Pancreas (tissue), 10 donors: ENCODE measurements at regions not wholly inside any gene's neighbourhood (a gene's known extent, or its start where the extent isn't known, plus 50 kb on each side); places are given as distances from the start of the nearest gene placed in this dataset.

ENCODE experiments used
- ATAC-seq, 4 donors: fragments of 200-7000 bp; cut with Tn5 transposase; one replicate each; pipeline versions ENCODE4 v1.8.0 to v1.9.1; 2020; ENCODE audit warnings: mild to moderate bottlenecking in 4 of 4, moderate library complexity in 4 of 4
- DNase-seq, 6 donors: peaks; one replicate each; pipeline ENCODE4 v3.0.0-alpha.2; 2020
- FAIRE-seq: peaks from 2 replicates; lab custom pipeline; 2012; peaks lifted over from hg19 to GRCh38; lab: Jason Lieb, UNC
- H3K27ac ChIP-seq, 4 donors: fragments of 200-600 bp; sonication (generic); 1 replicate in 3 of 4; 2 replicates in 1 of 4; pipeline versions ENCODE4 v1.5.0 to v1.8.0; 2020
- H3K27me3 ChIP-seq, 4 donors: fragments of 200-600 bp; one replicate each; pipeline ENCODE4 v1.8.0; 2021
- H3K36me3 ChIP-seq, 3 donors: fragments of 200-600 bp; sonication (generic) in 1 of 3; one replicate each; pipeline versions ENCODE4 v1.5.0 to v1.8.0; 2020 to 2021
- H3K4me1 ChIP-seq, 3 donors: fragments of 200-600 bp; one replicate each; pipeline ENCODE4 v1.8.0; 2021
- H3K4me3 ChIP-seq, 4 donors: fragments of 200-600 bp; sonication (generic) in 2 of 4; one replicate each; pipeline versions ENCODE4 v1.5.0 to v1.8.0; 2020 to 2021
- H3K9me3 ChIP-seq, 4 donors: fragments of 200-600 bp; one replicate each; pipeline ENCODE4 v1.8.0; 2021
- WGBS, 2 donors: extraction: QIAGEN DNeasy Blood & Tissue Kit; methylation state at CpG; one replicate each; pipeline ENCODE4 v1.1.7; 2013; 5-methylcytosine and 5-hydroxymethylcytosine counted together
- intact Hi-C, 3 donors: fragments of 100-400 bp; cut with DNase I; formaldehyde crosslinking; loops; one replicate each; pipeline versions ENCODE4 v1.11.1 to v1.14.2; 2022
- TF ChIP-seq, protein P1 (sequence below), 4 donors: fragments of 200-600 bp; sonication (generic) in 3 of 4; IDR thresholded peaks; one replicate each; pipeline versions ENCODE4 v1.5.0 to v1.8.0; 2021; ENCODE audit warnings: antibody characterized with exemption in 4 of 4
- donor health status: healthy with polysubstance abuse.
- donor health status: DM: no; HTN: no; CAD: no; lungs with moderate emphysema.
- donor health status: DM: no; HTN: no; CAD: no.
- donor health status: control.
- donor health status: control.
- donor health status: Bipolar disorder and iron deficiency.
- donor health status: DM: yes; HTN: yes; CAD: no.
- donor health status: DM: no; HTN: no; CAD: no.
- donor health status: DM: no; HTN: no; CAD: no.
- donor health status: DM: yes; HTN: yes; CAD: no.

DNA sequence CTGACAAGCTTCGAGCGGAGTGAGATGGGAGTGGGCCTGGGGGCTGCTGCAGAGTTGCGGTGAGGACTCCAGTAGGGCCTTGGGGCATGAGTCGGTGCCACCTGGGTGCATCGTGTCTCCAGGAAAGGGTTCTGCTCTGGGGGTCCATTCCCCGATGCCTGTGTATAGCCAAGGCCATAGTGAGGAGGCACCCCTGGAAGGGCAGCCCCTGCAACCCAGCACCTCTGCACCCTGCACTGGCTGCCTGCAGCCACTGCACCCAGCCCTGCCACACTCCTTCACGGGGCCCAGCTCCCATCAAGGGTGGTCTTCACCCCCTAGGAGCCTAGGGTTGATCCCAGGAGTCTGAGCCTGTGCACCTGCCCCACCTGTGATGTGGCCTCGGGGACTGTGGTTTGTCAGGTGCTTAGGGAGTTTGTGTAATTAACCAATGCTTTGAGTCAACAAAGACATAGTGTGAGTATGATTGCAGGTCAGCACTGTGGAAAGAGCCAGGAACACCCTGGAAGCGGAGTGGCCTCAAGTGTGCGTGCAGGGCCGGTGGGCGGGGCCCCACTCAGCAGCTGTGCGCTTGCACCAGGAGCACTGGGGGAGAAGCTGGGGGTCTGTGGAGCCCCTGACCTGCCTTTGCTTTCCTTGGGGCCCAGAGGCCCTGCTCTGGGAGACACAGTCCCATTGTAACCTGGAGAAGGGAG is 1299.3 kb downstream of the BRD1 start:
- 45 to 50% methylated on average over 12 to 13 of the region's 13 CpGs for WGBS, 2 donors
- no peaks in the 10 kb centered on the region for H3K9me3 ChIP-seq
- no peak overlapping the region for H3K27ac ChIP-seq
- intact Hi-C loops: no loop called here
- no peak overlapping the region for H3K4me3 ChIP-seq
- no peaks in the 10 kb centered on the region for H3K4me1 ChIP-seq
- H3K27me3 ChIP-seq: no peaks in the 10 kb centered on the region
- DNase-seq: peak in 1 of 6 donors; percentile 39
- H3K36me3 ChIP-seq: no peaks in the 10 kb centered on the region
- no peak for FAIRE-seq
- peak in 1 of 4 donors; percentile 16 for ATAC-seq
- TF ChIP-seq, protein P1, sequence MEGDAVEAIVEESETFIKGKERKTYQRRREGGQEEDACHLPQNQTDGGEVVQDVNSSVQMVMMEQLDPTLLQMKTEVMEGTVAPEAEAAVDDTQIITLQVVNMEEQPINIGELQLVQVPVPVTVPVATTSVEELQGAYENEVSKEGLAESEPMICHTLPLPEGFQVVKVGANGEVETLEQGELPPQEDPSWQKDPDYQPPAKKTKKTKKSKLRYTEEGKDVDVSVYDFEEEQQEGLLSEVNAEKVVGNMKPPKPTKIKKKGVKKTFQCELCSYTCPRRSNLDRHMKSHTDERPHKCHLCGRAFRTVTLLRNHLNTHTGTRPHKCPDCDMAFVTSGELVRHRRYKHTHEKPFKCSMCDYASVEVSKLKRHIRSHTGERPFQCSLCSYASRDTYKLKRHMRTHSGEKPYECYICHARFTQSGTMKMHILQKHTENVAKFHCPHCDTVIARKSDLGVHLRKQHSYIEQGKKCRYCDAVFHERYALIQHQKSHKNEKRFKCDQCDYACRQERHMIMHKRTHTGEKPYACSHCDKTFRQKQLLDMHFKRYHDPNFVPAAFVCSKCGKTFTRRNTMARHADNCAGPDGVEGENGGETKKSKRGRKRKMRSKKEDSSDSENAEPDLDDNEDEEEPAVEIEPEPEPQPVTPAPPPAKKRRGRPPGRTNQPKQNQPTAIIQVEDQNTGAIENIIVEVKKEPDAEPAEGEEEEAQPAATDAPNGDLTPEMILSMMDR (IDR thresholded peaks at IDR 0.05): no peak

DNA sequence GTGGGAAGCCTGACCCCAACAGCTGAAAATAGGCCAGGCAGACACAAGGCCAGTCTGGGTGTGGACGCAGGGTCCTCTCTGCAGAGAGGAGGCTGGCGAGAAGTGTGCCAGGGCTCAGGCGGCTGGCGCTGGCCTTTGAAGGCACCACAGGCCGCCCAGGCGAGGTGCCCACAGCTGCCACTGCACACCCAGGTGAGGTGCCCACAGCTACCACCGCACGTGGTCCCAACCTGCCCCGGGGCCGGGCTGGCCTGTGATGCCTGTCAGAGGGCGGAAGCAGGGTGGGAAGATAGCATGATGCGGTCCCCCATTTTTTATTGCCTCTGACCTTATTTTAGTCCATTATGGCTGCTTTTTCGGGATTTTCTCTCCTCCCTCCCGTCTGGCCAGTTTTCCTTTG is 1303.9 kb downstream of the BRD1 start:
- ATAC-seq: no peak
- WGBS, 2 donors: 65 to 80% methylated on average over 14 of the region's 14 CpGs
- no peak overlapping the region for H3K27ac ChIP-seq
- intact Hi-C loops: no loop called here
- no peak for DNase-seq
- no peak for FAIRE-seq
- no peaks in the 10 kb centered on the region for H3K36me3 ChIP-seq
- no peaks in the 10 kb centered on the region for H3K9me3 ChIP-seq
- TF ChIP-seq, protein P1 (IDR thresholded peaks at IDR 0.05): no peak
- H3K27me3 ChIP-seq: no peaks in the 10 kb centered on the region
- no peaks in the 10 kb centered on the region for H3K4me1 ChIP-seq
- no peak overlapping the region for H3K4me3 ChIP-seq

DNA sequence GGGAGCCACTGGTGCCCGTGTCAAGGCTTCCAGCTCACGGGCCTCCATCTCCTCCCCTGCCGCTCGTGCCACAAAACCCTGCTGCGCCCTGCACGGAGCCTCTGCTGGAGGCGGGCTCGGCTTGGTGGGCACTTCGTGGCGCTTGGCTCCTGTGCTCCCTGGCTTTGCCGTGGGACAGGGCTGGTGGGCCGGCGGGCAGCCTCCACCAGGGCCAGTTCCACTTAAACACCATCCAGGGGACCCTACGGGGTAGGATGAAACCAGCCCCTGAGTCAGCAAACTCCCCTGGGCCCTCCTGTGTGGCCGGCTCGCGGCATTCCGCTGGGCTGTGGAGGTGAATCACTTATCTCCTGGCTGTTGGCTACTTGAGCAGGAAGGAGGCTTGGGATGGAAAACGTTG is 1304.6 kb downstream of the BRD1 start:
- Histone ChIP-seq H3K36me3 (no peaks in the 10 kb centered on the region), H3K27me3 (no peaks in the 10 kb centered on the region), H3K4me1 (no peaks in the 10 kb centered on the region), H3K9me3 (no peaks in the 10 kb centered on the region), H3K4me3 (no peak overlapping the region), H3K27ac (no peak overlapping the region)
- no peak for DNase-seq
- TF ChIP-seq, protein P1 (IDR thresholded peaks at IDR 0.05): no peak
- 66 to 83% methylated on average over 19 of the region's 19 CpGs for WGBS, 2 donors
- intact Hi-C loops: no loop called here
- no peak for ATAC-seq
- no peak for FAIRE-seq

DNA sequence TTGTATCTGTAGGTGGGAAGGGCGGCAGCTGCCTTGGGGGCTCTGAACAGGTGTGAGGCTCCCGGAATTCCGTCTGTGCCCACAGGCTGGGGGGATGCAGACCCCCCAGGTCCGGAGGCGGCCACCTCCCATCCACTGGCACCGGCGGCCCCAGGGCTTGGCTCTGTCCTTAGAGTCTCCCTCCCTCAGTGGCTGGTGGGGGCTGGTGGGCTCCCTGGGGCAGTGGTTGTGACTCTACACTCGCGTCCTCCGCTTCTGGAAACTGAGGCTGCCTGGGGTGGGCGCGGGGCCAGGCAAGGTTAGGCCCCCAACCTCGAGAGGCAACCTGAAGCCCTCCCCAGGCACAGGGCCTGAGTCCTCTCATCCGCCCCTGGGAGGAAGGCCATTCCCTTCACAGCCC is 1305.4 kb downstream of the BRD1 start:
- FAIRE-seq (no peak), ATAC-seq (no peak), DNase-seq (no peak)
- TF ChIP-seq, protein P1 (IDR thresholded peaks at IDR 0.05): no peak
- Histone ChIP-seq H3K9me3 (no peaks in the 10 kb centered on the region), H3K4me1 (no peaks in the 10 kb centered on the region), H3K4me3 (no peak overlapping the region), H3K36me3 (no peaks in the 10 kb centered on the region), H3K27ac (no peak overlapping the region), H3K27me3 (no peaks in the 10 kb centered on the region)
- intact Hi-C loops: no loop called here
- 59 to 60% methylated on average over 11 to 14 of the region's 14 CpGs for WGBS, 2 donors

DNA sequence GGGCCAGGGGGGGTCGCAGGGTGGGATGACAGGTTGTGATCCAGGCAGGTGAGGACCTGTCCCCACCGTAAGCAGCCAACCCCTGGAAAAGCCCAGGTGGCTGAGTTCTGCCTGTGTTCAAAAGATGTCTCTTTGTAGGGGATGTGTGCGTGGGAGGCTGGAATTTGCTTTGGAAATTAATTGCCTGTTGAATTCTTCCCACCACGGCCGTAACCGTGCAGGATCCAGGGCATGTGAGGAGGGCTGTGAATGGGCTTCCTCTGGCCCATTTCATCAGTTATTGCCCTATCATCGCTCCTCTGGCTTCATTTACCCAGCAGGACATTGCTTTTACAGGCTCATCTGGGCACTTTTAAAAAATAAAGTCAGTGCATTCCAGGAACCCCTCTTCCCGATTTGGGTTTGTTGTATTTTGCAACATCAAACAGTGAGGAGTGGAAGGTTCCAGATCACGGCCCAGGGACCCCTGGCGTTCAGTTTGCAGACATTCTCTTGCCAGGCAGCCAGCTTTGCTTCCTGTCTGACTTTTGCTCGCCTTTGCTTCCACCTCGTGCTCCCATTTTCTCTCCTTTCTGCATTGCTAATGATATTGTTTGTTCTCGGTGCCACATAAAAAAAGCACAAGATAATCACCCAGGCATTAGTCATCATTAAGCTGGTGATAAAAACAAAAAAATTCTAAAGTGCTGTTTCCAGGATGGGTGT is 1306.6 kb downstream of the BRD1 start:
- FAIRE-seq: no peak
- 31 to 37% methylated on average over 13 of the region's 13 CpGs for WGBS, 2 donors
- Histone ChIP-seq H3K27me3 (no peaks in the 10 kb centered on the region), H3K4me3 (no peak overlapping the region), H3K27ac (no peak overlapping the region), H3K9me3 (no peaks in the 10 kb centered on the region), H3K36me3 (no peaks in the 10 kb centered on the region), H3K4me1 (no peaks in the 10 kb centered on the region)
- DNase-seq: no peak
- intact Hi-C loops: no loop called here
- ATAC-seq: no peak
- TF ChIP-seq, protein P1 (IDR thresholded peaks at IDR 0.05): no peak
